ENCODE measurements at regions not wholly inside any gene's neighbourhood (a gene's known extent, or its start where the extent isn't known, plus 50 kb on each side); places are given as distances from the start of the nearest gene placed in this dataset.

GRCh38 chr21:38995731-38996130 lies 187.5 kb downstream of the PSMG1 start:
- WGBS (ENCODE audit: insufficient coverage, insufficient replicate concordance, low lambda C conversion rate, missing lambda C conversion rate): 10% methylated on average over 5 of the region's 5 CpGs
- SMC1A ChIA-PET (ENCODE audit: uncharacterized antibody, unreplicated experiment): no interaction called here
- POLR2A ChIA-PET: no interaction called here
- no peak overlapping the region for H3K9ac ChIP-seq (ENCODE audit: control insufficient read depth, insufficient read depth, low read length)
- CTCF ChIA-PET: no interaction called here
- ATAC-seq (no peak), FAIRE-seq (no peak), DNase-seq (ENCODE audit: low read depth, low spot score) (no peak)
- H4K20me1 ChIP-seq (ENCODE audit: control insufficient read depth, insufficient read depth): no peaks in the 10 kb centered on the region
- BruUV-seq (replicated peaks): no TSS peak
- intact Hi-C loops (cut with micrococcal nuclease; ENCODE audit: unreplicated experiment) (no loop called here), in situ Hi-C loops (cut with MboI) (no loop called here)
- H3K79me2 ChIP-seq (ENCODE audit: control insufficient read depth, insufficient read depth, low read length): no peaks in the 10 kb centered on the region
- H3K27me3 ChIP-seq (replicated peaks in 1 of 2; ENCODE audit: control insufficient read depth in 2 of 2, insufficient read depth in 2 of 2, low read length in 1 of 2): peaks cover 0 to 1% of the 10 kb centered on the region in 2 experiments; a peak in 1 of 4 replicates
- no peaks in the 10 kb centered on the region for H3K9me3 ChIP-seq (replicated peaks; ENCODE audit: control insufficient read depth, insufficient read depth, low read length)
- TF ChIP-seq RUNX3 (IDR thresholded peaks at IDR 0.05; ENCODE audit: low read length): no peak
- no peak for TF ChIP-seq TARDBP (IDR thresholded peaks at IDR 0.05; ENCODE audit: borderline replicate concordance)
- TF ChIP-seq ZNF24 (IDR thresholded peaks at IDR 0.05): no peak
- no peak overlapping the region for H3K4me2 ChIP-seq (ENCODE audit: control insufficient read depth, insufficient read depth)
- H3K27ac ChIP-seq (ENCODE audit: control insufficient read depth, insufficient read depth): no peak overlapping the region
- H3K36me3 ChIP-seq (ENCODE audit: control insufficient read depth in 2 of 2, insufficient read depth in 2 of 2, low read length in 1 of 2): no peaks in the 10 kb centered on the region
- no peaks in the 10 kb centered on the region for H3K4me1 ChIP-seq (ENCODE audit: control insufficient read depth, insufficient read depth, low read length)
- H2AFZ ChIP-seq (ENCODE audit: control insufficient read depth, low read depth, low read length): no peak overlapping the region
- RAD21 ChIA-PET (ENCODE audit: unreplicated experiment): no interaction called here
- no peak overlapping the region for H3K4me3 ChIP-seq

- Histone ChIP-seq H3K4me2 (ENCODE audit: control insufficient read depth, insufficient read depth) (no peak overlapping the region), H2AFZ (ENCODE audit: control insufficient read depth, low read depth, low read length) (no peak overlapping the region), H3K4me3 (no peak overlapping the region), H3K79me2 (ENCODE audit: control insufficient read depth, insufficient read depth, low read length) (no peaks in the 10 kb centered on the region), H3K4me1 (ENCODE audit: control insufficient read depth, insufficient read depth, low read length) (no peaks in the 10 kb centered on the region), H4K20me1 (ENCODE audit: control insufficient read depth, insufficient read depth) (no peaks in the 10 kb centered on the region), H3K36me3 (ENCODE audit: control insufficient read depth in 2 of 2, insufficient read depth in 2 of 2, low read length in 1 of 2) (no peaks in the 10 kb centered on the region), H3K9ac (ENCODE audit: control insufficient read depth, insufficient read depth, low read length) (no peak overlapping the region), H3K9me3 (replicated peaks; ENCODE audit: control insufficient read depth, insufficient read depth, low read length) (no peaks in the 10 kb centered on the region), H3K27ac (ENCODE audit: control insufficient read depth, insufficient read depth) (no peak overlapping the region), H3K27me3 (replicated peaks in 1 of 2; ENCODE audit: control insufficient read depth in 2 of 2, insufficient read depth in 2 of 2, low read length in 1 of 2) (peaks cover 0 to 1% of the 10 kb centered on the region in 2 experiments; a peak in 1 of 4 replicates)
- 40% methylated on average over 13 of the region's 13 CpGs for WGBS (ENCODE audit: insufficient coverage, insufficient replicate concordance, low lambda C conversion rate, missing lambda C conversion rate)
- intact Hi-C loops (cut with micrococcal nuclease; ENCODE audit: unreplicated experiment): no loop called here
- FAIRE-seq: no peak
- no peak for DNase-seq (ENCODE audit: low read depth, low spot score)
- no TSS peak for BruUV-seq (replicated peaks)
- RAD21 ChIA-PET (ENCODE audit: unreplicated experiment): no interaction called here
- no peak for ATAC-seq
- CTCF ChIA-PET: interaction anchor here (0.6 kb wide), 1 partner anchor 42 kb away, joined by 3 read pairs; no protein-coding TSS in a partner anchor
- SMC1A ChIA-PET (ENCODE audit: uncharacterized antibody, unreplicated experiment): no interaction called here
- POLR2A ChIA-PET: no interaction called here
- in situ Hi-C loops (cut with MboI): no loop called here
- TF ChIP-seq SMARCA5 (IDR thresholded peaks at IDR 0.05): no peak
- TF ChIP-seq ZBTB11 (CRISPR knock-in tag; IDR thresholded peaks at IDR 0.05): no peak
- TF ChIP-seq CHD2 (IDR thresholded peaks at IDR 0.05; ENCODE audit: borderline replicate concordance, low read depth, low read length): no peak
- TF ChIP-seq POU2F2 (IDR thresholded peaks at IDR 0.05; ENCODE audit: borderline replicate concordance, low read depth, low read length): no peak
- TF ChIP-seq EP300 (IDR thresholded peaks at IDR 0.05; ENCODE audit: borderline replicate concordance in 1 of 2, control insufficient read depth in 1 of 2, low read depth in 2 of 2, low read length in 2 of 2): no peak
- no peak for TF ChIP-seq ZNF687 (IDR thresholded peaks at IDR 0.05)
- TF ChIP-seq JUNB (IDR thresholded peaks at IDR 0.05): no peak
- no peak for TF ChIP-seq BHLHE40 (IDR thresholded peaks at IDR 0.05; ENCODE audit: borderline replicate concordance in 1 of 2, low read depth in 2 of 2, low read length in 1 of 2)
Measured at GRCh38 chr21:38995071-38995669, 188.1 kb downstream of the PSMG1 start.

Data from GM12878 (cell line).